Trophoblast cell (in vitro differentiated cells and primary cell): ENCODE measurements at regions not wholly inside any gene's neighbourhood (a gene's known extent, or its start where the extent isn't known, plus 50 kb on each side); places are given as distances from the start of the nearest gene placed in this dataset.

Experiments used
- DNase-seq, 2 donors: peaks; one replicate each; pipeline ENCODE4 v3.0.0-alpha.2; 2016
- H2AFZ ChIP-seq: 2 replicates; pipeline ENCODE4 v1.6.1; 2013; ENCODE audit warnings: low read length, moderate library complexity, mild to moderate bottlenecking; ENCODE audit not compliant: insufficient read depth, poor library complexity
- H2AK5ac ChIP-seq: 2 replicates; pipeline ENCODE4 v1.6.1; 2013; ENCODE audit warnings: mild to moderate bottlenecking, low read length
- H2BK120ac ChIP-seq: 2 replicates; pipeline ENCODE4 v1.6.1; 2013; ENCODE audit warnings: low read length, mild to moderate bottlenecking, moderate library complexity; ENCODE audit not compliant: insufficient read depth, poor library complexity
- H2BK12ac ChIP-seq: 2 replicates; pipeline ENCODE4 v1.6.1; 2013; ENCODE audit warnings: mild to moderate bottlenecking, low read length, moderate library complexity
- H2BK5ac ChIP-seq: 2 replicates; pipeline ENCODE4 v1.6.1; 2013; ENCODE audit warnings: low read length, low read depth, moderate library complexity, mild to moderate bottlenecking; ENCODE audit not compliant: poor library complexity
- H3K14ac ChIP-seq: 2 replicates; pipeline ENCODE4 v1.6.1; 2013; ENCODE audit warnings: mild to moderate bottlenecking, low read length
- H3K18ac ChIP-seq: 2 replicates; pipeline ENCODE4 v1.6.1; 2013; ENCODE audit warnings: mild to moderate bottlenecking, low read length
- H3K23ac ChIP-seq: 2 replicates; pipeline ENCODE4 v1.6.1; 2013; ENCODE audit warnings: low read length
- H3K27ac ChIP-seq: 2 replicates; pipeline ENCODE4 v1.5.1; 2013; ENCODE audit warnings: low read depth, mild to moderate bottlenecking, inconsistent platforms, low read length, moderate library complexity
- H3K27me3 ChIP-seq: 2 replicates; pipeline ENCODE4 v1.6.1; 2013; ENCODE audit warnings: inconsistent platforms, mild to moderate bottlenecking, low read length, moderate library complexity; ENCODE audit not compliant: insufficient read depth
- H3K36me3 ChIP-seq, 2 experiments: 1 replicate in 1 of 2; 2 replicates in 1 of 2; pipeline ENCODE4 v1.6.1; 2013; ENCODE audit warnings: low read length in 2 of 2, mild to moderate bottlenecking in 2 of 2, moderate library complexity in 1 of 2; ENCODE audit not compliant: insufficient read depth in 2 of 2, control insufficient read depth in 1 of 2
- H3K4ac ChIP-seq: 2 replicates; pipeline ENCODE4 v1.6.1; 2013; ENCODE audit warnings: low read depth, mild to moderate bottlenecking, low read length, moderate library complexity
- H3K4me1 ChIP-seq, 2 experiments: 1 replicate in 1 of 2; 2 replicates in 1 of 2; pipeline ENCODE4 v1.6.1; 2013; ENCODE audit warnings: low read length in 2 of 2, mild to moderate bottlenecking in 2 of 2, moderate library complexity in 1 of 2; ENCODE audit not compliant: insufficient read depth in 2 of 2, control insufficient read depth in 1 of 2
- H3K4me2 ChIP-seq: 2 replicates; pipeline ENCODE4 v1.6.1; 2013; ENCODE audit warnings: inconsistent platforms, mild to moderate bottlenecking, low read length, moderate library complexity
- H3K4me3 ChIP-seq: 2 replicates; pipeline ENCODE4 v1.5.1; 2013; ENCODE audit warnings: mild to moderate bottlenecking, low read depth, low read length, inconsistent platforms
- H3K79me1 ChIP-seq: one replicate; pipeline ENCODE4 v1.6.1; 2013; ENCODE audit warnings: low read length
- H3K79me2 ChIP-seq: 2 replicates; pipeline ENCODE4 v1.6.1; 2013; ENCODE audit warnings: low read length, mild to moderate bottlenecking; ENCODE audit not compliant: control insufficient read depth, insufficient read depth, poor library complexity
- H3K9ac ChIP-seq: 2 replicates; pipeline ENCODE4 v1.6.1; 2013; ENCODE audit warnings: mild to moderate bottlenecking, low read length
- H3K9me3 ChIP-seq: 2 replicates; pipeline ENCODE4 v1.6.1; 2013; ENCODE audit warnings: low read depth, mild to moderate bottlenecking, control low read depth, inconsistent platforms, low read length; ENCODE audit not compliant: insufficient read depth
- H4K12ac ChIP-seq: 2 replicates; pipeline ENCODE4 v1.6.1; 2013; ENCODE audit warnings: low read depth, mild to moderate bottlenecking, low read length, moderate library complexity
- H4K8ac ChIP-seq: 2 replicates; pipeline ENCODE4 v1.6.1; 2013; ENCODE audit warnings: low read depth, mild to moderate bottlenecking, low read length, moderate library complexity
- H4K91ac ChIP-seq: one replicate; pipeline ENCODE4 v1.6.1; 2013; ENCODE audit warnings: low read depth, mild to moderate bottlenecking, low read length, moderate library complexity
- WGBS: extraction: QIAGEN DNeasy Blood & Tissue Kit; methylation state at CpG from one replicate; pipeline ENCODE4 v1.1.7; 2013; ENCODE audit warnings: missing lambda C conversion rate; ENCODE audit not compliant: insufficient read length, insufficient coverage; ENCODE audit errors: extremely low coverage; 5-methylcytosine and 5-hydroxymethylcytosine counted together

GRCh38 chr4:187283201-187283955, 559.7 kb upstream of the FAT1 start:
- Histone ChIP-seq H2AK5ac (no peak overlapping the region), H3K79me2 (no peaks in the 10 kb centered on the region), H4K12ac (no peak overlapping the region), H3K4me3 (no peak overlapping the region), H2BK12ac (no peak overlapping the region), H4K91ac (no peak overlapping the region), H3K14ac (no peak overlapping the region), H3K4me1 (peaks cover 0 to 4% of the 10 kb centered on the region in 2 experiments), H3K18ac (no peak overlapping the region), H3K79me1 (no peaks in the 10 kb centered on the region), H3K9ac (no peak overlapping the region), H3K4me2 (no peak overlapping the region), H3K9me3 (peaks cover 3% of the 10 kb centered on the region), H2BK5ac (no peak overlapping the region), H3K23ac (no peak overlapping the region), H2BK120ac (no peak overlapping the region), H3K27me3 (no peaks in the 10 kb centered on the region), H4K8ac (no peak overlapping the region), H3K36me3 (no peaks in the 10 kb centered on the region), H3K4ac (no peak overlapping the region), H3K27ac (no peak overlapping the region), H2AFZ (no peak overlapping the region)
- no peak for DNase-seq
- WGBS: no CpG with 5 or more reads among the region's 10 CpGs

- Histone ChIP-seq H2BK5ac (no peak overlapping the region), H4K12ac (no peak overlapping the region), H3K79me2 (no peaks in the 10 kb centered on the region), H3K36me3 (no peaks in the 10 kb centered on the region), H3K79me1 (no peaks in the 10 kb centered on the region), H3K27me3 (no peaks in the 10 kb centered on the region), H3K18ac (no peak overlapping the region), H3K9ac (no peak overlapping the region), H3K4me2 (no peak overlapping the region), H3K27ac (no peak overlapping the region), H4K91ac (no peak overlapping the region), H3K23ac (no peak overlapping the region), H3K14ac (no peak overlapping the region), H3K4ac (no peak overlapping the region), H4K8ac (no peak overlapping the region), H2BK120ac (no peak overlapping the region), H2BK12ac (no peak overlapping the region), H3K4me3 (no peak overlapping the region), H2AFZ (no peak overlapping the region), H3K4me1 (peaks cover 0 to 4% of the 10 kb centered on the region in 2 experiments), H2AK5ac (no peak overlapping the region), H3K9me3 (no peaks in the 10 kb centered on the region)
- WGBS: no CpG with 5 or more reads among the region's 6 CpGs
- DNase-seq: peak; percentile 12 to 66
These were observed 562.9 kb upstream of the FAT1 start for GRCh38 chr4:187286525-187286924.

GRCh38 chr4:187289371-187289770, 565.7 kb upstream of the FAT1 start:
- Histone ChIP-seq H2BK120ac (no peak overlapping the region), H3K14ac (no peak overlapping the region), H3K9me3 (no peaks in the 10 kb centered on the region), H2BK12ac (no peak overlapping the region), H3K4ac (no peak overlapping the region), H3K9ac (no peak overlapping the region), H3K4me1 (peaks cover 0 to 4% of the 10 kb centered on the region in 2 experiments), H2AFZ (no peak overlapping the region), H4K91ac (no peak overlapping the region), H3K79me2 (no peaks in the 10 kb centered on the region), H3K27ac (no peak overlapping the region), H4K8ac (no peak overlapping the region), H2AK5ac (no peak overlapping the region), H3K36me3 (no peaks in the 10 kb centered on the region), H3K18ac (no peak overlapping the region), H2BK5ac (no peak overlapping the region), H3K79me1 (no peaks in the 10 kb centered on the region), H3K4me2 (no peak overlapping the region), H3K23ac (no peak overlapping the region), H4K12ac (no peak overlapping the region), H3K4me3 (no peak overlapping the region), H3K27me3 (no peaks in the 10 kb centered on the region)
- no peak for DNase-seq
- WGBS: no CpG with 5 or more reads among the region's 2 CpGs

- H3K23ac ChIP-seq: no peak overlapping the region
- no peaks in the 10 kb centered on the region for H3K79me1 ChIP-seq
- no peak overlapping the region for H2AFZ ChIP-seq
- H4K91ac ChIP-seq: no peak overlapping the region
- no peak overlapping the region for H4K8ac ChIP-seq
- no peak overlapping the region for H3K4me2 ChIP-seq
- WGBS: no CpG with 5 or more reads among the region's 3 CpGs
- no peak overlapping the region for H4K12ac ChIP-seq
- no peaks in the 10 kb centered on the region for H3K4me1 ChIP-seq
- H3K27ac ChIP-seq: no peak overlapping the region
- no peak overlapping the region for H3K14ac ChIP-seq
- H2BK5ac ChIP-seq: no peak overlapping the region
- no peak overlapping the region for H2AK5ac ChIP-seq
- no peaks in the 10 kb centered on the region for H3K79me2 ChIP-seq
- H3K4ac ChIP-seq: no peak overlapping the region
- no peak overlapping the region for H3K4me3 ChIP-seq
- H3K27me3 ChIP-seq: no peaks in the 10 kb centered on the region
- H3K18ac ChIP-seq: no peak overlapping the region
- no peak overlapping the region for H2BK12ac ChIP-seq
- H3K36me3 ChIP-seq: no peaks in the 10 kb centered on the region
- H3K9ac ChIP-seq: no peak overlapping the region
- H2BK120ac ChIP-seq: no peak overlapping the region
- DNase-seq: no peak
- H3K9me3 ChIP-seq: no peaks in the 10 kb centered on the region
These were observed 571.2 kb upstream of the FAT1 start for GRCh38 chr4:187294861-187295260.
